GM23338 (cell line): ENCODE measurements at regions not wholly inside any gene's neighbourhood (a gene's known extent, or its start where the extent isn't known, plus 50 kb on each side); places are given as distances from the start of the nearest gene placed in this dataset.

Experiments used
- ATAC-seq: fragments of 200-7000 bp; cut with Tn5 transposase; 3 replicates; pipeline ENCODE4 v1.9.1; 2020
- DNase-seq: peaks from one replicate; pipeline ENCODE4 v3.0.0-alpha.2; 2015; ENCODE audit warnings: low spot score
- H2AFZ ChIP-seq: fragments of 200-600 bp; sonication (generic); 2 replicates; pipeline ENCODE4 v1.8.0; 2016; ENCODE audit warnings: antibody characterized with exemption, mild to moderate bottlenecking, moderate library complexity
- H3F3A ChIP-seq: fragments of 200-600 bp; sonication (generic); replicated peaks from 2 replicates; pipeline ENCODE4 v1.8.0; 2017; ENCODE audit warnings: antibody characterized with exemption, mixed run types, low read depth
- H3K27ac ChIP-seq: fragments of 200-600 bp; sonication (generic); 2 replicates; pipeline ENCODE4 v1.6.1; 2016; ENCODE audit warnings: low read depth
- H3K27me3 ChIP-seq: fragments of 200-600 bp; sonication (generic); 2 replicates; pipeline ENCODE4 v1.8.0; 2016; ENCODE audit warnings: mild to moderate bottlenecking, mixed run types, moderate library complexity; ENCODE audit not compliant: insufficient read depth
- H3K36me3 ChIP-seq: fragments of 200-600 bp; sonication (generic); 2 replicates; pipeline ENCODE4 v1.8.0; 2016; ENCODE audit warnings: mild to moderate bottlenecking; ENCODE audit not compliant: insufficient read depth
- H3K4me1 ChIP-seq: fragments of 200-600 bp; sonication (generic); 2 replicates; pipeline ENCODE4 v1.8.0; 2016; ENCODE audit warnings: mild to moderate bottlenecking, moderate library complexity; ENCODE audit not compliant: insufficient read depth
- H3K4me2 ChIP-seq: fragments of 200-600 bp; sonication (generic); 2 replicates; pipeline ENCODE4 v1.7.1; 2017; ENCODE audit warnings: mixed run types
- H3K4me3 ChIP-seq: fragments of 200-600 bp; sonication (generic); 2 replicates; pipeline ENCODE4 v1.6.1; 2016; ENCODE audit warnings: mixed run types
- H3K79me2 ChIP-seq: fragments of 200-600 bp; sonication (generic); replicated peaks from 2 replicates; pipeline ENCODE4 v1.8.0; 2017; ENCODE audit warnings: mild to moderate bottlenecking; ENCODE audit not compliant: insufficient read depth
- H3K9me2 ChIP-seq: fragments of 200-600 bp; sonication (generic); 2 replicates; pipeline ENCODE4 v1.8.0; 2017; ENCODE audit not compliant: insufficient read depth
- H4K20me1 ChIP-seq: fragments of 200-600 bp; sonication (generic); replicated peaks from 2 replicates; pipeline ENCODE4 v1.8.0; 2017; ENCODE audit warnings: mild to moderate bottlenecking; ENCODE audit not compliant: insufficient read depth
- H3K27ac Mint-ChIP-seq: 2 replicates; pipeline ENCODE4 v1.8.0; 2020; ENCODE audit warnings: inconsistent platforms, mild to moderate bottlenecking, moderate library complexity, mixed read lengths
- H3K27me3 Mint-ChIP-seq: 3 replicates; pipeline ENCODE4 v1.8.0; 2022; ENCODE audit warnings: low read depth, mild to moderate bottlenecking, moderate library complexity, mixed read lengths, inconsistent platforms; ENCODE audit not compliant: insufficient read depth, poor library complexity
- H3K36me3 Mint-ChIP-seq: 3 replicates; pipeline ENCODE4 v1.8.0; 2021; ENCODE audit warnings: low read depth, mild to moderate bottlenecking, inconsistent platforms, moderate library complexity, mixed read lengths
- H3K4me1 Mint-ChIP-seq: 3 replicates; pipeline ENCODE4 v1.8.0; 2020; ENCODE audit warnings: mild to moderate bottlenecking, inconsistent platforms, mixed read lengths
- H3K4me3 Mint-ChIP-seq: 3 replicates; pipeline ENCODE4 v1.8.0; 2021; ENCODE audit warnings: moderate library complexity, mild to moderate bottlenecking, inconsistent platforms, mixed read lengths
- H3K9me3 Mint-ChIP-seq: 3 replicates; pipeline ENCODE4 v1.8.0; 2020; ENCODE audit warnings: moderate library complexity, mild to moderate bottlenecking, inconsistent platforms, mixed read lengths
- CREB1 ChIP-seq: fragments of 250-450 bp; sonication (Bioruptor Pico); IDR thresholded peaks from 2 replicates; pipeline ENCODE4 v1.5.0; 2020; ENCODE audit warnings: low read depth, mild to moderate bottlenecking, moderate library complexity
- CTCF ChIP-seq, 2 experiments: fragments of 200-600 bp in 1 of 2; sonication (generic) in 1 of 2; conservative IDR thresholded peaks; 2 replicates each; pipeline versions ENCODE4 v1.5.1 to v1.6.1; 2016 to 2017; ENCODE audit warnings: antibody characterized with exemption in 2 of 2, low read depth in 2 of 2, mild to moderate bottlenecking in 2 of 2, moderate library complexity in 1 of 2
- ETS1 ChIP-seq: IDR thresholded peaks from 2 replicates; pipeline ENCODE4 v1.6.1; 2016; ENCODE audit warnings: antibody characterized with exemption
- EZH2 ChIP-seq: fragments of 200-600 bp; sonication (generic); IDR thresholded peaks from one replicate; pipeline ENCODE4 v1.8.0; 2017; ENCODE audit warnings: antibody characterized with exemption, mild to moderate bottlenecking, low read depth; ENCODE audit not compliant: unreplicated experiment
- EZH2phosphoT487 ChIP-seq: fragments of 200-600 bp; sonication (generic); IDR thresholded peaks from one replicate; pipeline ENCODE4 v1.8.1; 2018; ENCODE audit warnings: antibody characterized with exemption; ENCODE audit not compliant: unreplicated experiment
- NANOG ChIP-seq: IDR thresholded peaks from 2 replicates; pipeline ENCODE4 v1.6.1; 2016; ENCODE audit warnings: antibody characterized with exemption, borderline replicate concordance
- ZNF114 ChIP-seq: fragments of 250-450 bp; sonication (Bioruptor Pico); IDR thresholded peaks from 2 replicates; pipeline ENCODE4 v1.5.0; 2020; ENCODE audit warnings: mild to moderate bottlenecking, moderate library complexity
- ZNF331 ChIP-seq: fragments of 250-450 bp; sonication (Bioruptor Pico); IDR thresholded peaks from 2 replicates; pipeline ENCODE4 v1.5.0; 2020; ENCODE audit warnings: low read depth, mild to moderate bottlenecking, moderate library complexity
- ZNF462 ChIP-seq: fragments of 250-450 bp; sonication (Bioruptor Pico); IDR thresholded peaks from 2 replicates; pipeline ENCODE4 v1.5.0; 2020; ENCODE audit warnings: mild to moderate bottlenecking, moderate library complexity

- no peak for TF ChIP-seq ZNF462 (CRISPR knock-in tag)
- TF ChIP-seq EZH2phosphoT487 = no peak
- no peak for TF ChIP-seq ZNF114 (CRISPR knock-in tag)
- no peak for TF ChIP-seq CREB1 (CRISPR knock-in tag)
- no peak for TF ChIP-seq CTCF (conservative IDR thresholded peaks at IDR 0.05; ENCODE audit: low read depth in 2 of 2)
- no peak for TF ChIP-seq EZH2
- TF ChIP-seq ZNF331 (CRISPR knock-in tag) = no peak
- no peak for TF ChIP-seq NANOG
- no peak for TF ChIP-seq ETS1
- Histone ChIP-seq H2AFZ (no peak overlapping the region), H3K27ac (no peak overlapping the region), H3F3A (no peaks in the 10 kb centered on the region), H3K27me3 (no peaks in the 10 kb centered on the region), H3K4me3 (no peak overlapping the region), H3K4me1 (no peaks in the 10 kb centered on the region), H4K20me1 (no peaks in the 10 kb centered on the region), H3K9me2 (no peaks in the 10 kb centered on the region), H3K36me3 (no peaks in the 10 kb centered on the region), H3K4me2 (no peak overlapping the region), H3K79me2 (no peaks in the 10 kb centered on the region)
- DNase-seq = no peak
- no peaks in the 10 kb centered on the region; the same call in 2 of the 3 replicates for H3K36me3 Mint-ChIP-seq
- no peak overlapping the region for H3K27ac Mint-ChIP-seq
- H3K9me3 Mint-ChIP-seq = no peaks in the 10 kb centered on the region; the same call in 2 of the 3 replicates
- ATAC-seq = no peak
- H3K4me3 Mint-ChIP-seq = no peak overlapping the region
- 0 out of 3 replicates have a peak, but pooled peaks cover 2% of the 10 kb centered on the region for H3K4me1 Mint-ChIP-seq
- no peaks in the 10 kb centered on the region for H3K27me3 Mint-ChIP-seq
These were observed 218.0 kb upstream of the ZNF32 start for GRCh38 chr10:43866712-43867111.
